ENCODE measurements at regions not wholly inside any gene's neighbourhood (a gene's known extent, or its start where the extent isn't known, plus 50 kb on each side); places are given as distances from the start of the nearest gene placed in this dataset.
"Not testable (repeated sequence)": the region's sequence is repeated elsewhere in the genome, so short reads cannot be mapped to it uniquely, and the experiment has no call there.

DNA sequence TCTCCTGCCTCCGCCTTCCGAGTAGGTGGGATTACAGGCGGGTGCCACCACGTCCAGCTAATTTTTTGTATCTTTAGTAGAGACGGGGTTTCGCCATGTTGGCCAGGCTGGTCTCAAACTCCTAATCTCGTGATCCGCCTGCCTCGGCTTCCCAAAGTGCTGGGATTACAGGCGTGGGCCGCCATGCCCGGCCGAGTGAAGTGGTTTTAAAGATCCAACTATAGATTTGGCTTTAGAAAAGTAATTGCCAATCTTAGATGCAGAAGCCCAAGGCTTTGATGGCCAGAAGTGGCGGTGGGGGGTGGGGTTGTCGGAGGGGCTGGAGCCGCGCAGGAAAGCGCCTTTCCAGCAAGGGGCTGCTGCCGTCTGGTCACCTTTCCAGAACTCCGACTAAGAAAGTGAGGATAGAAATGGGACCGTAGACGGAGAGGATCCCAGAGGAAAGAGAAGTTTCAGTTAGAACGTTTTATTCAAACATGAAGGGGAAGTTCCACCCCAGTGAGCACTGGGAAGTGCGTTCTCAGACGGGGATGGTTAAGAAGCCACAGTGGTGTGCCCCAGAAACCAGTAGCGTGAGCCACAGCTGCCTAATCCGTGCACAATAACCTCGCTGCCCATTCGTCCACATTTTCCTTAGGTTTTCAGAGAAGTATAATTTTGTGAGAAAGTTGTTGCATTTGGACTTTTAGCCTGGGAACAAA lies 69.7 kb downstream of the DLL1 start:
- peak; percentile 86 for DNase-seq (ENCODE audit: low read depth)
- H3K4me3 ChIP-seq (ENCODE audit: low read depth, low read length) = peak overlapping the region; percentile 43
- TF ChIP-seq MYC (IDR thresholded peaks at IDR 0.05; ENCODE audit: low read depth, low read length) (no peak), POLR2A (IDR thresholded peaks at IDR 0.05; ENCODE audit: extremely low read depth, insufficient read length) (no peak)
- TF ChIP-seq, protein P1, sequence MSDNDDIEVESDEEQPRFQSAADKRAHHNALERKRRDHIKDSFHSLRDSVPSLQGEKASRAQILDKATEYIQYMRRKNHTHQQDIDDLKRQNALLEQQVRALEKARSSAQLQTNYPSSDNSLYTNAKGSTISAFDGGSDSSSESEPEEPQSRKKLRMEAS (IDR thresholded peaks at IDR 0.05; ENCODE audit: low read depth, low read length) = no peak
- TF ChIP-seq, protein P2, sequence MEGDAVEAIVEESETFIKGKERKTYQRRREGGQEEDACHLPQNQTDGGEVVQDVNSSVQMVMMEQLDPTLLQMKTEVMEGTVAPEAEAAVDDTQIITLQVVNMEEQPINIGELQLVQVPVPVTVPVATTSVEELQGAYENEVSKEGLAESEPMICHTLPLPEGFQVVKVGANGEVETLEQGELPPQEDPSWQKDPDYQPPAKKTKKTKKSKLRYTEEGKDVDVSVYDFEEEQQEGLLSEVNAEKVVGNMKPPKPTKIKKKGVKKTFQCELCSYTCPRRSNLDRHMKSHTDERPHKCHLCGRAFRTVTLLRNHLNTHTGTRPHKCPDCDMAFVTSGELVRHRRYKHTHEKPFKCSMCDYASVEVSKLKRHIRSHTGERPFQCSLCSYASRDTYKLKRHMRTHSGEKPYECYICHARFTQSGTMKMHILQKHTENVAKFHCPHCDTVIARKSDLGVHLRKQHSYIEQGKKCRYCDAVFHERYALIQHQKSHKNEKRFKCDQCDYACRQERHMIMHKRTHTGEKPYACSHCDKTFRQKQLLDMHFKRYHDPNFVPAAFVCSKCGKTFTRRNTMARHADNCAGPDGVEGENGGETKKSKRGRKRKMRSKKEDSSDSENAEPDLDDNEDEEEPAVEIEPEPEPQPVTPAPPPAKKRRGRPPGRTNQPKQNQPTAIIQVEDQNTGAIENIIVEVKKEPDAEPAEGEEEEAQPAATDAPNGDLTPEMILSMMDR (IDR thresholded peaks at IDR 0.05; ENCODE audit: low read depth, low read length) = no peak

DNA sequence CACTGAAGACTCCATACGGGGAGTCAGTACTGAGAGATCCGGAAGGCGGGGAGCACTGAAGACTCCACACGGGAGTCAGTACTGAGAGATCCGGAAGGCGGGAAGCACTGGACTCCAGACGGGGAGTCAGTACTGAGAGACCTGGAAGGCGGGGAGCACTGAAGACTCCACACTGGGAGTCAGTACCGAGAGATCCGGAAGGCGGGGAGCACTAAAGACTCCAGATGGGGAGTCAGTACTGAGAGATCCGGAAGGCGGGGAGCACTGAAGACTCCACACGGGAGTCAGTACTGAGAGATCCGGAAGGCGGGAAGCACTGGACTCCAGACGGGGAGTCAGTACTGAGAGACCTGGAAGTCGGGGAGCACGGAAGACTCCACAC lies 77.2 kb downstream of the DLL1 start:
- not testable (repeated sequence) for DNase-seq (ENCODE audit: low read depth); H3K4me3 ChIP-seq (ENCODE audit: low read depth, low read length)

DNA sequence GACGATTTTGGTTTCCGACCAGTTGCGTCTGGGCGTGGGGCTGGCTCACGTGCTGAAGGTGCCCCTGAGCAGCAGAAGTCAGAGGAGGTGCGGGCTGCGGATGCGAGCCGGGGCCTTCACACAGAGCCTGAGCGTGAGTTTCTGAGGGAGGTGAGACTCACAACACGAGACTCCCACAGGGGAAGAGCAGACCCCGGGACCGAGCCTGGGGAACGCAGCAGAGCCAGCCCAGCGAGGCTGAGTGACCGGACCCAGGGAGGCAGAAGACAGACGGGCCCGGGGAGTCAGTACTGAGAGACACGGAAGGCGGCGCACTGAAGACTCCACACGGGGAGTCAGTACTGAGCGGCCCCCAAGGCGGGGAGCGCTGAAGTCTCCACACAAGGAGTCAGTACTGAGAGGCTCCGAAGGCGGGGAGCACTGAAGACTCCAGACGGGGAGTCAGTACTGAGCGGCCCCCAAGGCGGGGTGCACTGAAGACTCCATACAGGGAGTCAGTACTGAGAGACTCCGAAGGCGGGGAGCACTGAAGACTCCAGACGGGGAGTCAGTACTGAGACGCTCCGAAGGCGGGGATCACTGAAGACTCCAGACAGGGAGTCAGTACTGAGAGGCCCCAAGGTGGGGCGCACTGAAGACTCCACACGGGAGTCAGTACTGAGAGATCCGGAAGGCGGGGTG lies 77.8 kb downstream of the DLL1 start:
- TF ChIP-seq POLR2A (IDR thresholded peaks at IDR 0.05; ENCODE audit: extremely low read depth, insufficient read length) = no peak
- no peak for TF ChIP-seq MYC (IDR thresholded peaks at IDR 0.05; ENCODE audit: low read depth, low read length)
- TF ChIP-seq, protein P1 (IDR thresholded peaks at IDR 0.05; ENCODE audit: low read depth, low read length) = no peak
- TF ChIP-seq, protein P2 (IDR thresholded peaks at IDR 0.05; ENCODE audit: low read depth, low read length) = no peak
- DNase-seq (ENCODE audit: low read depth) = no peak
- no peak overlapping the region for H3K4me3 ChIP-seq (ENCODE audit: low read depth, low read length)

DNA sequence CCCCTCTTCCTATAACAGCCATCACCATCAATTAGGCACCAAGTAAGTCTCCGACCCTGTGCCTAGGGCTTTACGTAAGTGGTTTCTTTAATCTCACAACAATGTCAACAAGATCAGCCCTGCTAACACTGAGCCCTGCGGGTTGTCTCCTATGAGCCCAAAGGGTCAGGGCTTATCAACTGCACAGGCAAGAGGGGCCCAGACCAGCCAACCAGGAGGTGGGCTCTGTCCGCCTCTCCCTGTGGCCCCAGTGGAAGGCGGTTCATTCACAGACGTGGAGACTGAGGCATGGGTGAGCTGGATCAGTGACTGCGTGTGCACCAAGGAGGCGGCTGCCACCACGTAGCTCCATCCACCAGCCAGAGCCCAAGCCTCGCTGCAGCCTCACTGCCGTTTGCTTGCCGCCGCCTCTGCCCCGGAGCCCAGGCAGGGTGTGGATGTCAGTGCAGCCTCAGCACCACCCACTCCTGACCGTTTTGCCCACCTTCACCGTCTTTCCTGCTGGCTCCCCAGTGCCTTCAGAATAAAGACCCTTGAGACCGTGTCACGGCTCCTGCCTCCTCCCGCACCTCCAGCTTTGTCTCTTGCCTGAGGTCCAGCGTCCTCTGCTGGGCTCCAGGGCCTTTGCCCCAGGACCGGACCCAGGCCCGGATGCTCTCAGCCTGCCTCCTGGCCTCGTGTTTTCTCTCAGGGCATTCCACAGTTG lies 78.7 kb downstream of the DLL1 start:
- no peak for DNase-seq (ENCODE audit: low read depth)
- no peak for TF ChIP-seq POLR2A (IDR thresholded peaks at IDR 0.05; ENCODE audit: extremely low read depth, insufficient read length)
- TF ChIP-seq, protein P1 (IDR thresholded peaks at IDR 0.05; ENCODE audit: low read depth, low read length) = no peak
- TF ChIP-seq MYC (IDR thresholded peaks at IDR 0.05; ENCODE audit: low read depth, low read length) = no peak
- TF ChIP-seq, protein P2 (IDR thresholded peaks at IDR 0.05; ENCODE audit: low read depth, low read length) = no peak
- H3K4me3 ChIP-seq (ENCODE audit: low read depth, low read length) = no peak overlapping the region

DNA sequence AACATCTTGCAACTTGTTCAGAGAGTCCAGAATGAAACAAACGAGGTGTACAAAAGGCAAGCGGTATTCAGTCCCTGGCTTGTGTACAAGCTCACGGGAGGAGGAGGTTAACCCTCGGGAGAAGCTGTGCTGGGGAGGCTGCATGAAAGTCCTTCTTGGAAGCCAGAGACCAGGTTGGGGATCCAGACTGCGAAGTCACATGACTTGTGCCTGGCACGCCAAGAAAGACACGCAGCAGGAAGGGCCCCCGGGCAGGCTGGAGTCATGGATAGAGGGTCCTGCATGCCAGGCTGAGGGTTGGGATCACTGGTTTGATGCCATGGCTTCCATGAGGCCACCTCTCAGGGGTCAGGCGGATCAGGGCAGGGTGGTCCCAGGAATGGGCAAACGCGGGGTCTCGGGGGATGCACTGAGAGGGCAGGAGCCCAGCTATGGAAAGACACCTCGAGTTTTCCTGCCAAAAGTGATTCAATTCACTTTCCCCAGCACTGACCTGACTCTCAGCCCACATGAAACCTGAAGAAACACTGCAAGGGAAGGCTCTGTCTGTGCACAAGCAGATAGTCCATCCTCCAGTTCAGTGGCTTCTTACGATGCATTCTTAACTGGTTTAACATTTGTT lies 79.4 kb downstream of the DLL1 start:
- H3K4me3 ChIP-seq (ENCODE audit: low read depth, low read length) = no peak overlapping the region
- DNase-seq (ENCODE audit: low read depth) = no peak
- TF ChIP-seq, protein P1 (IDR thresholded peaks at IDR 0.05; ENCODE audit: low read depth, low read length) = no peak
- TF ChIP-seq, protein P2 (IDR thresholded peaks at IDR 0.05; ENCODE audit: low read depth, low read length) = no peak
- TF ChIP-seq POLR2A (IDR thresholded peaks at IDR 0.05; ENCODE audit: extremely low read depth, insufficient read length) (no peak), MYC (IDR thresholded peaks at IDR 0.05; ENCODE audit: low read depth, low read length) (no peak)
